ENCODE measurements at regions not wholly inside any gene's neighbourhood (a gene's known extent, or its start where the extent isn't known, plus 50 kb on each side); places are given as distances from the start of the nearest gene placed in this dataset.

DNA sequence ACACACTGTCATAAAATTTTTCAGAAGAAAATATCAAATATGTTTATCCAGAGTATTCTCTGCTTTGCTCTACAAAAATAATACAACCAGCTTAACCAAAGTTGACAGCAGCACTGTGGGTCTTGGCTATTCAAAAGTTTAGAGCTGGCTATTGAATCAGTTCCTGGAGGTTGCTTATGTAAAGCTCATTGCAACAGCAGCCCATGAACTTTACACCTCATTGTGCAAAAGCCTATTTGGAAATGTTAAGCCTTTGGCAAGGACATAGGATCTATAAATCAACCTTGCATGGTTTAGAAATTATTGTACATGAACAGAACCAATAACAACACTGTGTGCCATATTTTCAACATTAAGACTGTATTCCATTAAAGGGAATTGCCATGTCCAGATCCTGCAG lies 714.9 kb downstream of the ADGRL2 start:
- no peak for DNase-seq (ENCODE audit: low read depth, low spot score)
- in situ Hi-C loops (cut with HindIII; ENCODE audit: low sequenced_read_pairs): no loop called here
- TF ChIP-seq, protein P1, sequence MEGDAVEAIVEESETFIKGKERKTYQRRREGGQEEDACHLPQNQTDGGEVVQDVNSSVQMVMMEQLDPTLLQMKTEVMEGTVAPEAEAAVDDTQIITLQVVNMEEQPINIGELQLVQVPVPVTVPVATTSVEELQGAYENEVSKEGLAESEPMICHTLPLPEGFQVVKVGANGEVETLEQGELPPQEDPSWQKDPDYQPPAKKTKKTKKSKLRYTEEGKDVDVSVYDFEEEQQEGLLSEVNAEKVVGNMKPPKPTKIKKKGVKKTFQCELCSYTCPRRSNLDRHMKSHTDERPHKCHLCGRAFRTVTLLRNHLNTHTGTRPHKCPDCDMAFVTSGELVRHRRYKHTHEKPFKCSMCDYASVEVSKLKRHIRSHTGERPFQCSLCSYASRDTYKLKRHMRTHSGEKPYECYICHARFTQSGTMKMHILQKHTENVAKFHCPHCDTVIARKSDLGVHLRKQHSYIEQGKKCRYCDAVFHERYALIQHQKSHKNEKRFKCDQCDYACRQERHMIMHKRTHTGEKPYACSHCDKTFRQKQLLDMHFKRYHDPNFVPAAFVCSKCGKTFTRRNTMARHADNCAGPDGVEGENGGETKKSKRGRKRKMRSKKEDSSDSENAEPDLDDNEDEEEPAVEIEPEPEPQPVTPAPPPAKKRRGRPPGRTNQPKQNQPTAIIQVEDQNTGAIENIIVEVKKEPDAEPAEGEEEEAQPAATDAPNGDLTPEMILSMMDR (IDR thresholded peaks at IDR 0.05; ENCODE audit: low read depth, low read length): no peak
- no peak overlapping the region for H3K4me3 ChIP-seq (ENCODE audit: low read depth, low read length)

DNA sequence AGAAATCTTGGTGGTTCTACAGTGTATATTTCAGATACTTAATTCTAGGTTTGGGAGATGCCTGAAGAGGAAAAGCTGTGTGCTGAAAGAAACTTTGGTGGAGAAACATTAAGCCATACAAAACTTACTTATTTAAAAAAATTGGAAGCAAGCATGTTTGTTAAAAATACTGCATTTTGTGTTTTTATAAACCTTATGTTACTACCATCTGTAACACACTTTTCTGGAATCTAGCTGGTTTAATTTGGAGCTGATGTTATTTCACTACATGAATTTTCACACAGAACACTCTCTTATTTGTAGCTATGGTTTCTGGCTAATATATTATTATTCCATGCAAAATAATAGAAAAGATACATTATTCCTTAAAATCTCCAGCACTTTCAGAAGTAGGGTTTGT lies 710.7 kb downstream of the ADGRL2 start:
- in situ Hi-C loops (cut with HindIII; ENCODE audit: low sequenced_read_pairs): no loop called here
- TF ChIP-seq, protein P1 (IDR thresholded peaks at IDR 0.05; ENCODE audit: low read depth, low read length): no peak
- DNase-seq (ENCODE audit: low read depth, low spot score): no peak
- H3K4me3 ChIP-seq (ENCODE audit: low read depth, low read length): no peak overlapping the region

DNA sequence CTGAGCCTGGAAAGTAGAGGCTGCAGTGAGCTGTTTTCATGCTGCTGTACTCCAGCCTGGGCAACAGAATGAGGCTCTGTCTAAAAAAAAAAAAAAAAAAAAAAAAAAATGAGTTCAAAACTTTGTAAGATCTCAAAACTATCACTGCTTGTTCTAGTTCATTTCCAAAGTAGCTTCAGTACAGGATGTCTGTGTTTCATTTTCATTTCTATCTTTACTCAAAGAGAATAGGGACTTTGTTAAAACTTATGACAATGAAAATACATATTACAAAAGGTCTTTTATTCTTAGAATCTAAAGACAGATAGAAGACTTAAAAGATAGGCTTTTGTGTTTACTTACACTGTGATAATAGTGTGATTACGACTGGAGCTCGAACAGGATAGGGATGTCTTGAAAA lies 709.7 kb downstream of the ADGRL2 start:
- TF ChIP-seq, protein P1 (IDR thresholded peaks at IDR 0.05; ENCODE audit: low read depth, low read length): no peak
- in situ Hi-C loops (cut with HindIII; ENCODE audit: low sequenced_read_pairs): no loop called here
- DNase-seq (ENCODE audit: low read depth, low spot score): no peak
- no peak overlapping the region for H3K4me3 ChIP-seq (ENCODE audit: low read depth, low read length)

DNA sequence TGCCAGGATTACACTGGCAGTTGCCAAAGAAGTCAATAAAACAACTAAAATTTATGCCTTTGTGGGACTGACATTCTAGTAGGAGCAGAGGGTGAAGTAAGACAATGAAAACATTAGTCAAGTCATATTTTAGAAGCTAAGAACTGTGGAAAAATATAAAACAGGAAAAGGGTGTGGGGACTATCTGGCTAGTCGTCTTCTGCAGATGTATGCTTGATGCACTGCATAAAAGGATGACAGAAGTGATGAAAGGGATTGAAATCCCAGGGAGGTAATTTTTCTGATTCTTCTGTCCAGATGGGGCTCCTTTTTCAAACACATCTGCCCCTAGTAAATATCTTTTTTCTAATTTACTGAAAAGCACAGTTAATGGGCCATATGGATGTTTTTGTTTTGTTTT lies 706.3 kb downstream of the ADGRL2 start:
- no peak overlapping the region for H3K4me3 ChIP-seq (ENCODE audit: low read depth, low read length)
- in situ Hi-C loops (cut with HindIII; ENCODE audit: low sequenced_read_pairs): no loop called here
- TF ChIP-seq, protein P1 (IDR thresholded peaks at IDR 0.05; ENCODE audit: low read depth, low read length): no peak
- DNase-seq (ENCODE audit: low read depth, low spot score): no peak

DNA sequence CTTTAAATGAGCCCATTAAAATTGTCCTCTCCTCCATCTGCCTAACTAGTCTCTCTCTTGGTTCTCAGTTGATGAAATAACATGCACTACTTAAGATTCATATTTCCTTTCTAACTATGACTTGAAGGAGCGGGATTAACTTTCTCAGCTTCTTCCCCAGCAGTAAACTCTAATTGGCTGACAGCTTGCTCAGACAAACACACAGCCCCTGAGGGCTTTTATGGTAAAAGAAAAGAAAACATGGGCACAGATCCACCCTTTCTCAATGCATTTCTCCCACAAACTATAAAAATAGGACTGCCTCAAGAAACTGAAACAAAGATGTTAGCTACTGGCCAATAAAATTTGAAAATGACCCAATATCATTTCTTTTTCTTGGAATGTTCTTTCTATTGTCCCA lies 703.1 kb downstream of the ADGRL2 start:
- no peak overlapping the region for H3K4me3 ChIP-seq (ENCODE audit: low read depth, low read length)
- TF ChIP-seq, protein P1 (IDR thresholded peaks at IDR 0.05; ENCODE audit: low read depth, low read length): no peak
- DNase-seq (ENCODE audit: low read depth, low spot score): no peak
- in situ Hi-C loops (cut with HindIII; ENCODE audit: low sequenced_read_pairs): no loop called here

DNA sequence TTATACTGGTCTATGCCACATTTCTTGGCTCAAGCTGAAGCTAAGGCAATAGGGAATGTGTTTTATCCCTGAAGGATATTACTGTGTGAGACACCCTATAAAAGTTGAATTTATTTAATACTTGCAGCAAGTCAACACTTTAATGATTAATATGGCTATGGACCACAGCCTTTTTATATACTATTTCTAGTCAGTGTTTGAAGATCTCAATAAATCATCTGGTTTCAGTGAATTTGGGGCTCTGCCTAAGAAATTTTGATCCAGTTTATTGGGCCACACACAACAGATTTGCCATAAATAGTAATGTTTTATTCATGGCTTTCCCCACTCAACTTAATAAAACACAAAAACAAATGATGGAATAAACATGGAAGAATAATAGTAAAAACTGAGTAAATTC lies 698.3 kb downstream of the ADGRL2 start:
- no peak for DNase-seq (ENCODE audit: low read depth, low spot score)
- TF ChIP-seq, protein P1 (IDR thresholded peaks at IDR 0.05; ENCODE audit: low read depth, low read length): no peak
- in situ Hi-C loops (cut with HindIII; ENCODE audit: low sequenced_read_pairs): no loop called here
- no peak overlapping the region for H3K4me3 ChIP-seq (ENCODE audit: low read depth, low read length)

DNA sequence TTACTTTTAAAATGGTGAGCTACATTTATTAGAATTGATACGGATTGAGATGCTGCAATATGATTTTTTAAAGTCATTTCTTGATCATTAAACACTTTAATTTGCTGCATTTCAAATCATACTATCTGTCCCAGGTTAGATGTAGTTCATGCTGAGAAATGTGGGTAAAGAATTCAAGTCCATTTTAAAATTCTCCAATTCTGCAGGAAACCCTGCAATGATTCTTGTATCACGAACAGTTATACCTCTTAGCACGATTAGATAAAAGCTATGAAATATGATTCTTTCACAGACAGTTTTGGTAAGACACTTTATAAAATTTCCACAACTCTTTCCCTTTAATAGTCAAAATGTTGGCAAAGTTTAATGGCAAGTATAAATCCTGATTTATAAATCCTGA lies 693.4 kb downstream of the ADGRL2 start:
- in situ Hi-C loops (cut with HindIII; ENCODE audit: low sequenced_read_pairs): no loop called here
- no peak overlapping the region for H3K4me3 ChIP-seq (ENCODE audit: low read depth, low read length)
- TF ChIP-seq, protein P1 (IDR thresholded peaks at IDR 0.05; ENCODE audit: low read depth, low read length): no peak

More for the DNA sequence above, 693.4 kb downstream of the ADGRL2 start:
- no peak for DNase-seq (ENCODE audit: low read depth, low spot score)

Data from astrocyte of the spinal cord (primary cell).